Esophagus squamous epithelium (tissue), 5 donors: ENCODE measurements at regions not wholly inside any gene's neighbourhood (a gene's known extent, or its start where the extent isn't known, plus 50 kb on each side); places are given as distances from the start of the nearest gene placed in this dataset.

Experiments used
- DNase-seq: peaks from one replicate; lab custom pipeline; 2025; lab: John Stamatoyannopoulos, UW
- H3K27ac ChIP-seq, 4 donors: fragments of 200-600 bp; sonication (generic); one replicate each; pipeline ENCODE4 v1.5.1; 2016 to 2019; ENCODE audit warnings: mild to moderate bottlenecking in 1 of 4
- H3K27me3 ChIP-seq, 4 donors: fragments of 200-600 bp; sonication (generic); 1 replicate in 3 of 4; 2 replicates in 1 of 4; pipeline versions ENCODE4 v1.5.1 to v1.6.0; 2017 to 2021; ENCODE audit warnings: antibody characterized with exemption in 1 of 4
- H3K36me3 ChIP-seq, 3 donors: fragments of 200-600 bp; sonication (generic); one replicate each; pipeline ENCODE4 v1.5.1; 2016 to 2019
- H3K4me1 ChIP-seq, 3 donors: fragments of 200-600 bp; sonication (generic); one replicate each; pipeline ENCODE4 v1.5.1; 2017 to 2019
- H3K4me3 ChIP-seq, 4 donors: fragments of 200-600 bp; sonication (generic); 1 replicate in 3 of 4; 2 replicates in 1 of 4; pipeline ENCODE4 v1.5.1; 2016 to 2019; ENCODE audit warnings: mild to moderate bottlenecking in 2 of 4, moderate library complexity in 1 of 4
- H3K9me3 ChIP-seq, 3 donors: fragments of 200-600 bp; sonication (generic); one replicate each; pipeline ENCODE4 v1.5.1; 2016 to 2019
- CTCF ChIP-seq, 6 experiments: fragments of 450-650 bp in 4 of 6; fragments of 200-600 bp in 2 of 6; sonication (generic) in 2 of 6; IDR thresholded peaks; one replicate each; pipeline ENCODE4 v1.5.1; 2016 to 2019; ENCODE audit warnings: antibody characterized with exemption in 6 of 6, mild to moderate bottlenecking in 4 of 6, moderate library complexity in 4 of 6
- POLR2A ChIP-seq, 4 donors: fragments of 450-650 bp; IDR thresholded peaks; one replicate each; pipeline ENCODE4 v1.6.1; 2017; ENCODE audit warnings: antibody characterized with exemption in 4 of 4, mild to moderate bottlenecking in 4 of 4, moderate library complexity in 3 of 4
- WGBS, 2 donors: methylation state at CpG; one replicate each; pipeline ENCODE4 v1.1.5; 2018; 5-methylcytosine and 5-hydroxymethylcytosine counted together
- intact Hi-C: fragments of 100-400 bp; cut with DNase I; formaldehyde crosslinking; loops from one replicate; pipeline ENCODE4 v1.15.0; 2022
- donor health status: DM: yes; HTN: yes; CAD: no.

- DNase-seq, result no peak
- WGBS, 2 donors, result 86 to 94% methylated on average over 5 of the region's 5 CpGs
- no peaks in the 10 kb centered on the region for H3K36me3 ChIP-seq
- H3K27ac ChIP-seq, result no peak overlapping the region
- H3K27me3 ChIP-seq, result no peaks in the 10 kb centered on the region
- no peak overlapping the region for H3K4me3 ChIP-seq
- H3K4me1 ChIP-seq, result no peaks in the 10 kb centered on the region
- intact Hi-C loops, result no loop called here
- no peak for TF ChIP-seq CTCF (IDR thresholded peaks at IDR 0.05)
- TF ChIP-seq POLR2A (IDR thresholded peaks at IDR 0.05), result no peak
- H3K9me3 ChIP-seq, result peaks cover 0 to 52% (median 27%) of the 10 kb centered on the region in 3 donors
Measured at GRCh38 chr15:62269504-62269903, 104.4 kb upstream of the C2CD4B start.

- intact Hi-C loops, result no loop called here
- Histone ChIP-seq H3K4me1 (no peaks in the 10 kb centered on the region), H3K27me3 (no peaks in the 10 kb centered on the region), H3K27ac (no peak overlapping the region), H3K9me3 (peaks cover 0 to 52% (median 27%) of the 10 kb centered on the region in 3 donors), H3K4me3 (no peak overlapping the region), H3K36me3 (no peaks in the 10 kb centered on the region)
- no peak for DNase-seq
- WGBS, 2 donors, result 76 to 84% methylated on average over 6 to 9 of the region's 10 CpGs
- TF ChIP-seq POLR2A (IDR thresholded peaks at IDR 0.05) (no peak), CTCF (IDR thresholded peaks at IDR 0.05) (no peak)
Measured at GRCh38 chr15:62270216-62270921, 105.3 kb upstream of the C2CD4B start.

GRCh38 chr15:62272290-62272689 lies 107.2 kb upstream of the C2CD4B start:
- no peak overlapping the region for H3K4me3 ChIP-seq
- no peak overlapping the region for H3K27ac ChIP-seq
- H3K4me1 ChIP-seq, result no peaks in the 10 kb centered on the region
- no peak for DNase-seq
- intact Hi-C loops, result no loop called here
- peaks cover 0 to 48% (median 27%) of the 10 kb centered on the region in 3 donors for H3K9me3 ChIP-seq
- no peaks in the 10 kb centered on the region for H3K27me3 ChIP-seq
- no peaks in the 10 kb centered on the region for H3K36me3 ChIP-seq
- 75 to 94% methylated on average over 1 of the region's 1 CpG for WGBS, 2 donors
- no peak for TF ChIP-seq CTCF (IDR thresholded peaks at IDR 0.05)
- TF ChIP-seq POLR2A (IDR thresholded peaks at IDR 0.05), result no peak

- 61 to 69% methylated on average over 7 of the region's 7 CpGs for WGBS, 2 donors
- DNase-seq, result no peak
Measured at GRCh38 chr15:62275831-62276230, 110.7 kb upstream of the C2CD4B start.

More at GRCh38 chr15:62275831-62276230, 110.7 kb upstream of the C2CD4B start:
- Histone ChIP-seq H3K4me1 (no peaks in the 10 kb centered on the region), H3K36me3 (no peaks in the 10 kb centered on the region), H3K9me3 (peaks cover 0 to 12% (median under 1%) of the 10 kb centered on the region in 3 donors), H3K27ac (no peak overlapping the region), H3K4me3 (no peak overlapping the region), H3K27me3 (peaks cover 0 to 16% (median 0%) of the 10 kb centered on the region in 4 donors)
- TF ChIP-seq POLR2A (IDR thresholded peaks at IDR 0.05) (no peak), CTCF (IDR thresholded peaks at IDR 0.05) (no peak)
- intact Hi-C loops, result no loop called here
